T-helper 1 cell treated with Interleukin-12 subunit alpha and Interleukin-12 subunit beta and Interleukin-4 antibody, amounts not matched to agents 30 μg/mL and 1 μg/mL, for 36 hours (primary cell): ENCODE measurements at regions not wholly inside any gene's neighbourhood (a gene's known extent, or its start where the extent isn't known, plus 50 kb on each side); places are given as distances from the start of the nearest gene placed in this dataset.
"Not testable (repeated sequence)": the region's sequence is repeated elsewhere in the genome, so short reads cannot be mapped to it uniquely, and the experiment has no call there.

Source experiments
- H3K27ac Mint-ChIP-seq: one replicate; pipeline ENCODE4 v1.8.0; 2021; ENCODE audit warnings: mild to moderate bottlenecking, mixed read lengths
- H3K27me3 Mint-ChIP-seq: one replicate; pipeline ENCODE4 v1.8.0; 2021; ENCODE audit warnings: low read depth, mixed read lengths
- H3K36me3 Mint-ChIP-seq: one replicate; pipeline ENCODE4 v1.8.0; 2021; ENCODE audit warnings: low read depth, mixed read lengths
- H3K4me1 Mint-ChIP-seq: one replicate; pipeline ENCODE4 v1.8.0; 2021; ENCODE audit warnings: low read depth, mixed read lengths
- H3K4me3 Mint-ChIP-seq: one replicate; pipeline ENCODE4 v1.8.0; 2021; ENCODE audit warnings: mild to moderate bottlenecking, moderate library complexity, mixed read lengths
- H3K9me3 Mint-ChIP-seq: one replicate; pipeline ENCODE4 v1.8.0; 2021; ENCODE audit warnings: mixed read lengths

- H3K36me3 Mint-ChIP-seq = no peaks in the 10 kb centered on the region
- H3K9me3 Mint-ChIP-seq = peaks cover 20% of the 10 kb centered on the region
- no peaks in the 10 kb centered on the region for H3K4me1 Mint-ChIP-seq
- H3K27me3 Mint-ChIP-seq = no peaks in the 10 kb centered on the region
- H3K27ac Mint-ChIP-seq = no peak overlapping the region
- H3K4me3 Mint-ChIP-seq = no peak overlapping the region
Measured at GRCh38 chr7:69272101-69272500, 326.2 kb upstream of the AUTS2 start.

- H3K27ac Mint-ChIP-seq = no peak overlapping the region
- no peaks in the 10 kb centered on the region for H3K36me3 Mint-ChIP-seq
- no peaks in the 10 kb centered on the region for H3K27me3 Mint-ChIP-seq
- peaks cover 20% of the 10 kb centered on the region for H3K9me3 Mint-ChIP-seq
- H3K4me1 Mint-ChIP-seq = no peaks in the 10 kb centered on the region
- H3K4me3 Mint-ChIP-seq = no peak overlapping the region
Measured at GRCh38 chr7:69276011-69276729, 322.1 kb upstream of the AUTS2 start.

GRCh38 chr7:69277366-69277765 lies 320.9 kb upstream of the AUTS2 start:
- H3K9me3 Mint-ChIP-seq = peaks cover 23% of the 10 kb centered on the region
- H3K4me1 Mint-ChIP-seq = no peaks in the 10 kb centered on the region
- H3K4me3 Mint-ChIP-seq = no peak overlapping the region
- H3K27ac Mint-ChIP-seq = no peak overlapping the region
- no peaks in the 10 kb centered on the region for H3K27me3 Mint-ChIP-seq
- no peaks in the 10 kb centered on the region for H3K36me3 Mint-ChIP-seq

GRCh38 chr7:69282946-69283345 lies 315.3 kb upstream of the AUTS2 start:
- H3K27ac Mint-ChIP-seq = no peak overlapping the region
- H3K4me1 Mint-ChIP-seq = no peaks in the 10 kb centered on the region
- no peaks in the 10 kb centered on the region for H3K36me3 Mint-ChIP-seq
- no peaks in the 10 kb centered on the region for H3K27me3 Mint-ChIP-seq
- H3K4me3 Mint-ChIP-seq = no peak overlapping the region
- peaks cover 43% of the 10 kb centered on the region for H3K9me3 Mint-ChIP-seq

GRCh38 chr7:69283421-69283820 lies 314.9 kb upstream of the AUTS2 start:
- H3K27ac Mint-ChIP-seq = no peak overlapping the region
- no peaks in the 10 kb centered on the region for H3K4me1 Mint-ChIP-seq
- H3K27me3 Mint-ChIP-seq = no peaks in the 10 kb centered on the region
- no peaks in the 10 kb centered on the region for H3K36me3 Mint-ChIP-seq
- H3K9me3 Mint-ChIP-seq = peaks cover 40% of the 10 kb centered on the region
- H3K4me3 Mint-ChIP-seq = no peak overlapping the region

- no peak overlapping the region for H3K27ac Mint-ChIP-seq
- no peaks in the 10 kb centered on the region for H3K36me3 Mint-ChIP-seq
- H3K27me3 Mint-ChIP-seq = no peaks in the 10 kb centered on the region
- H3K4me3 Mint-ChIP-seq = no peak overlapping the region
- H3K9me3 Mint-ChIP-seq = peaks cover 34% of the 10 kb centered on the region
- H3K4me1 Mint-ChIP-seq = no peaks in the 10 kb centered on the region
Measured at GRCh38 chr7:69285854-69286253, 312.4 kb upstream of the AUTS2 start.

GRCh38 chr7:69295977-69296376 lies 302.3 kb upstream of the AUTS2 start:
- peaks cover 27% of the 10 kb centered on the region for H3K9me3 Mint-ChIP-seq
- no peaks in the 10 kb centered on the region for H3K36me3 Mint-ChIP-seq
- no peak overlapping the region for H3K27ac Mint-ChIP-seq
- H3K4me3 Mint-ChIP-seq = no peak overlapping the region
- H3K4me1 Mint-ChIP-seq = no peaks in the 10 kb centered on the region
- H3K27me3 Mint-ChIP-seq = no peaks in the 10 kb centered on the region

GRCh38 chr7:69301253-69301652 lies 297.0 kb upstream of the AUTS2 start:
- H3K4me3 Mint-ChIP-seq = no peak overlapping the region
- peaks cover 28% of the 10 kb centered on the region for H3K9me3 Mint-ChIP-seq
- H3K36me3 Mint-ChIP-seq = peaks cover 1% of the 10 kb centered on the region

GRCh38 chr7:69309601-69310000 lies 288.7 kb upstream of the AUTS2 start:
- H3K4me1 Mint-ChIP-seq = no peaks in the 10 kb centered on the region
- H3K27me3 Mint-ChIP-seq = no peaks in the 10 kb centered on the region
- peaks cover 1% of the 10 kb centered on the region for H3K36me3 Mint-ChIP-seq
- peaks cover 13% of the 10 kb centered on the region for H3K9me3 Mint-ChIP-seq
- H3K4me3 Mint-ChIP-seq = no peak overlapping the region
- no peak overlapping the region for H3K27ac Mint-ChIP-seq

More at GRCh38 chr7:69301253-69301652, 297.0 kb upstream of the AUTS2 start:
- Mint-ChIP-seq H3K27me3 (no peaks in the 10 kb centered on the region), H3K27ac (no peak overlapping the region), H3K4me1 (no peaks in the 10 kb centered on the region)

GRCh38 chr7:69311489-69311888 lies 286.8 kb upstream of the AUTS2 start:
- H3K27me3 Mint-ChIP-seq = no peaks in the 10 kb centered on the region
- no peak overlapping the region for H3K4me3 Mint-ChIP-seq
- peaks cover 21% of the 10 kb centered on the region for H3K9me3 Mint-ChIP-seq
- no peaks in the 10 kb centered on the region for H3K4me1 Mint-ChIP-seq
- no peaks in the 10 kb centered on the region for H3K36me3 Mint-ChIP-seq
- H3K27ac Mint-ChIP-seq = no peak overlapping the region

GRCh38 chr7:69313852-69314251 lies 284.4 kb upstream of the AUTS2 start:
- H3K4me1 Mint-ChIP-seq, H3K27ac Mint-ChIP-seq, H3K27me3 Mint-ChIP-seq, H3K36me3 Mint-ChIP-seq, H3K4me3 Mint-ChIP-seq: not testable (repeated sequence)
- H3K9me3 Mint-ChIP-seq = peaks cover 23% of the 10 kb centered on the region

GRCh38 chr7:69318794-69319193 lies 279.5 kb upstream of the AUTS2 start:
- peaks cover 29% of the 10 kb centered on the region for H3K9me3 Mint-ChIP-seq
- no peak overlapping the region for H3K4me3 Mint-ChIP-seq
- no peaks in the 10 kb centered on the region for H3K36me3 Mint-ChIP-seq
- no peaks in the 10 kb centered on the region for H3K27me3 Mint-ChIP-seq
- H3K4me1 Mint-ChIP-seq = no peaks in the 10 kb centered on the region
- H3K27ac Mint-ChIP-seq = no peak overlapping the region

GRCh38 chr7:69328516-69328915 lies 269.8 kb upstream of the AUTS2 start:
- H3K36me3 Mint-ChIP-seq = no peaks in the 10 kb centered on the region
- peaks cover 23% of the 10 kb centered on the region for H3K9me3 Mint-ChIP-seq
- H3K27me3 Mint-ChIP-seq = no peaks in the 10 kb centered on the region
- no peaks in the 10 kb centered on the region for H3K4me1 Mint-ChIP-seq
- H3K27ac Mint-ChIP-seq = no peak overlapping the region
- H3K4me3 Mint-ChIP-seq = no peak overlapping the region

- no peak overlapping the region for H3K4me3 Mint-ChIP-seq
- H3K4me1 Mint-ChIP-seq = no peaks in the 10 kb centered on the region
Measured at GRCh38 chr7:69334701-69335100, 263.6 kb upstream of the AUTS2 start.

GRCh38 chr7:69335331-69335730 lies 262.9 kb upstream of the AUTS2 start:
- H3K4me1 Mint-ChIP-seq = no peaks in the 10 kb centered on the region
- H3K9me3 Mint-ChIP-seq = peaks cover 26% of the 10 kb centered on the region
- H3K4me3 Mint-ChIP-seq = no peak overlapping the region
- no peaks in the 10 kb centered on the region for H3K27me3 Mint-ChIP-seq
- no peaks in the 10 kb centered on the region for H3K36me3 Mint-ChIP-seq
- no peak overlapping the region for H3K27ac Mint-ChIP-seq

More at GRCh38 chr7:69334701-69335100, 263.6 kb upstream of the AUTS2 start:
- Mint-ChIP-seq H3K9me3 (peaks cover 32% of the 10 kb centered on the region), H3K36me3 (no peaks in the 10 kb centered on the region), H3K27ac (no peak overlapping the region), H3K27me3 (no peaks in the 10 kb centered on the region)

- no peaks in the 10 kb centered on the region for H3K36me3 Mint-ChIP-seq
- no peaks in the 10 kb centered on the region for H3K27me3 Mint-ChIP-seq
- H3K27ac Mint-ChIP-seq = no peak overlapping the region
- peaks cover 26% of the 10 kb centered on the region for H3K9me3 Mint-ChIP-seq
- no peaks in the 10 kb centered on the region for H3K4me1 Mint-ChIP-seq
- no peak overlapping the region for H3K4me3 Mint-ChIP-seq
Measured at GRCh38 chr7:69336976-69337375, 261.3 kb upstream of the AUTS2 start.
